B cell (primary cell): ENCODE measurements at regions not wholly inside any gene's neighbourhood (a gene's known extent, or its start where the extent isn't known, plus 50 kb on each side); places are given as distances from the start of the nearest gene placed in this dataset.

Source experiments
- ATAC-seq: fragments of 200-7000 bp; cut with Tn5 transposase; one replicate; pipeline ENCODE4 v1.10.0; 2021; ENCODE audit warnings: low read depth, mild to moderate bottlenecking, moderate number of reproducible peaks, moderate library complexity
- CTCF ChIA-PET: fragments of 350-600 bp; sonication (Branson Sonifier 250); formaldehyde crosslinking; loops from one replicate; lab custom pipeline; 2021; ENCODE audit warnings: antibody characterized with exemption, inconsistent platforms; lab: Charles Lee
- POLR2A ChIA-PET: fragments of 350-600 bp; sonication (Branson Sonifier 250); formaldehyde crosslinking; loops from one replicate; lab custom pipeline; 2021; ENCODE audit warnings: antibody characterized with exemption; lab: Charles Lee
- DNase-seq: peaks from one replicate; pipeline ENCODE4 v3.0.0; 2013
- H2AFZ ChIP-seq: 2 replicates; pipeline ENCODE4 v1.6.1; 2012; ENCODE audit warnings: mild to moderate bottlenecking, low read depth, low read length; ENCODE audit not compliant: insufficient read depth, poor library complexity, severe bottlenecking
- H3K27ac ChIP-seq, 2 donors: 1 replicate in 1 of 2; 2 replicates in 1 of 2; pipeline ENCODE4 v1.5.1; 2012 to 2013; ENCODE audit warnings: low read length in 2 of 2, mild to moderate bottlenecking in 2 of 2, moderate library complexity in 1 of 2
- H3K27me3 ChIP-seq, 4 experiments: fragments of 200-600 bp in 1 of 4; sonication (generic) in 1 of 4; replicated peaks in 1 of 4; 1 replicate in 2 of 4; 2 replicates in 2 of 4; pipeline versions ENCODE4 v1.6.1 to v1.7.0; 2013 to 2016; ENCODE audit warnings: low read length in 3 of 4, mild to moderate bottlenecking in 2 of 4, mixed read lengths in 1 of 4, moderate library complexity in 1 of 4; ENCODE audit not compliant: insufficient read depth in 4 of 4, control insufficient read depth in 3 of 4; ENCODE audit errors: control extremely low read depth in 1 of 4
- H3K36me3 ChIP-seq, 2 experiments: replicated peaks in 1 of 2; 1 replicate in 1 of 2; 2 replicates in 1 of 2; pipeline versions ENCODE4 v1.6.1 to v1.7.1; 2013; ENCODE audit warnings: low read length in 1 of 2; ENCODE audit not compliant: insufficient read depth in 2 of 2, control insufficient read depth in 1 of 2; ENCODE audit errors: control extremely low read depth in 1 of 2, extremely low read depth in 1 of 2
- H3K4me1 ChIP-seq, 2 donors: fragments of 200-600 bp in 1 of 2; sonication (generic) in 1 of 2; 1 replicate in 1 of 2; 2 replicates in 1 of 2; pipeline versions ENCODE4 v1.5.1 to v1.6.1; 2013 to 2017; ENCODE audit warnings: low read length in 2 of 2; ENCODE audit not compliant: control insufficient read depth in 2 of 2, insufficient read depth in 2 of 2
- H3K4me2 ChIP-seq: replicated peaks from 2 replicates; pipeline ENCODE3; 2012; ENCODE audit warnings: mild to moderate bottlenecking, low read depth, low read length; ENCODE audit not compliant: poor library complexity, severe bottlenecking
- H3K4me3 ChIP-seq, 5 experiments: fragments of 200-600 bp in 1 of 5; sonication (generic) in 1 of 5; 1 replicate in 3 of 5; 2 replicates in 2 of 5; pipeline versions ENCODE4 v1.5.1 to v1.7.0; 2011 to 2016; ENCODE audit warnings: low read length in 4 of 5, mild to moderate bottlenecking in 4 of 5, low read depth in 2 of 5, control low read depth in 1 of 5, moderate library complexity in 1 of 5; ENCODE audit not compliant: insufficient read depth in 1 of 5; ENCODE audit errors: control extremely low read depth in 1 of 5, extremely low read depth in 1 of 5
- H3K79me2 ChIP-seq: fragments of 200-600 bp; sonication (generic); one replicate; pipeline ENCODE4 v1.6.0; 2016; ENCODE audit warnings: low read length; ENCODE audit not compliant: control insufficient read depth, insufficient read depth
- H3K9ac ChIP-seq: fragments of 200-600 bp; sonication (generic); 2 replicates; pipeline ENCODE4 v1.6.1; 2017; ENCODE audit warnings: mild to moderate bottlenecking, low read length, moderate library complexity
- H3K9me3 ChIP-seq, 3 donors: one replicate each; pipeline versions ENCODE4 v1.6.1 to v1.7.1; 2013; ENCODE audit warnings: low read length in 2 of 3; ENCODE audit not compliant: control insufficient read depth in 2 of 3, insufficient read depth in 1 of 3; ENCODE audit errors: control extremely low read depth in 1 of 3
- H4K20me1 ChIP-seq: 2 replicates; pipeline ENCODE4 v1.6.0; 2012; ENCODE audit warnings: mild to moderate bottlenecking, low read length; ENCODE audit not compliant: insufficient read depth, control insufficient read depth, poor library complexity, severe bottlenecking
- H3K27ac Mint-ChIP-seq: one replicate; pipeline ENCODE4 v1.8.0; 2021; ENCODE audit warnings: mixed read lengths
- H3K27me3 Mint-ChIP-seq: one replicate; pipeline ENCODE4 v1.8.0; 2021; ENCODE audit warnings: mixed read lengths
- H3K4me1 Mint-ChIP-seq: one replicate; pipeline ENCODE4 v1.8.0; 2021; ENCODE audit warnings: mixed read lengths
- H3K4me3 Mint-ChIP-seq: one replicate; pipeline ENCODE4 v1.8.0; 2021; ENCODE audit warnings: mixed read lengths
- H3K9me3 Mint-ChIP-seq: one replicate; pipeline ENCODE4 v1.8.0; 2022; ENCODE audit warnings: mixed read lengths; ENCODE audit not compliant: insufficient read depth
- EZH2 ChIP-seq: IDR thresholded peaks from 2 replicates; pipeline ENCODE4 v1.6.1; 2012; ENCODE audit warnings: borderline replicate concordance, low read depth, mild to moderate bottlenecking, moderate library complexity, low read length; ENCODE audit not compliant: insufficient read depth, poor library complexity, severe bottlenecking
- WGBS: methylation state at CpG from one replicate; pipeline ENCODE4 v1.1.5; 2013; ENCODE audit warnings: missing lambda C conversion rate; ENCODE audit not compliant: insufficient coverage; 5-methylcytosine and 5-hydroxymethylcytosine counted together
- intact Hi-C: fragments of 100-400 bp; cut with micrococcal nuclease; formaldehyde crosslinking; loops from one replicate; pipeline ENCODE4 v1.10.0; 2022
- TF ChIP-seq, protein P1 (sequence below): fragments of 200-600 bp; IDR thresholded peaks from one replicate; pipeline ENCODE4 v1.8.0; 2022; ENCODE audit warnings: antibody characterized with exemption, mild to moderate bottlenecking

DNA sequence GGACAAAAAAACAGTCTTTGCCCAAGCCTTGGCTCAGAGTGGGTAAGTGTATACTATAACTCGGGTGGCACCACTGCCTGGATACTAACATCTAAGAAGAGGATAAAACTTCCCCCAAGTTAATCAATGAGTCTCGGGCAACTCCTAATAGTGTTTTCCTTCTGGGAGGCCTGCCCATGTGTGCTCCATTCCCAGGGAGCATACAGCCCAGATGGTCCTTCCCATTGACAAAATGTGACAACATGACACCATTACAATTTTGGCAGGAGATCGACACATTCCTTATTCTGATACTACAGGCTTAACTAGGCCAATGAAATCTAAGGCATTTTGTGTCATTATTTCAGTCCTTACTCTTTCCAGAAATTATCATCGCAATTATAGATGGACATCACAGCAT, 52.7 kb upstream of the CRIM1 start:
- 100% methylated on average over 2 of the region's 4 CpGs for WGBS
- ChIA-PET CTCF (no interaction called here), POLR2A (no interaction called here)
- H3K4me3 Mint-ChIP-seq: no peak overlapping the region
- Histone ChIP-seq H4K20me1 (no peaks in the 10 kb centered on the region), H3K9ac (no peak overlapping the region), H2AFZ (no peak overlapping the region), H3K27ac (no peak overlapping the region), H3K36me3 (no peaks in the 10 kb centered on the region), H3K27me3 (no peaks in the 10 kb centered on the region), H3K79me2 (no peaks in the 10 kb centered on the region), H3K4me1 (no peaks in the 10 kb centered on the region), H3K4me2 (no peak overlapping the region), H3K9me3 (no peaks in the 10 kb centered on the region), H3K4me3 (no peak overlapping the region)
- TF ChIP-seq EZH2: no peak
- TF ChIP-seq, protein P1, sequence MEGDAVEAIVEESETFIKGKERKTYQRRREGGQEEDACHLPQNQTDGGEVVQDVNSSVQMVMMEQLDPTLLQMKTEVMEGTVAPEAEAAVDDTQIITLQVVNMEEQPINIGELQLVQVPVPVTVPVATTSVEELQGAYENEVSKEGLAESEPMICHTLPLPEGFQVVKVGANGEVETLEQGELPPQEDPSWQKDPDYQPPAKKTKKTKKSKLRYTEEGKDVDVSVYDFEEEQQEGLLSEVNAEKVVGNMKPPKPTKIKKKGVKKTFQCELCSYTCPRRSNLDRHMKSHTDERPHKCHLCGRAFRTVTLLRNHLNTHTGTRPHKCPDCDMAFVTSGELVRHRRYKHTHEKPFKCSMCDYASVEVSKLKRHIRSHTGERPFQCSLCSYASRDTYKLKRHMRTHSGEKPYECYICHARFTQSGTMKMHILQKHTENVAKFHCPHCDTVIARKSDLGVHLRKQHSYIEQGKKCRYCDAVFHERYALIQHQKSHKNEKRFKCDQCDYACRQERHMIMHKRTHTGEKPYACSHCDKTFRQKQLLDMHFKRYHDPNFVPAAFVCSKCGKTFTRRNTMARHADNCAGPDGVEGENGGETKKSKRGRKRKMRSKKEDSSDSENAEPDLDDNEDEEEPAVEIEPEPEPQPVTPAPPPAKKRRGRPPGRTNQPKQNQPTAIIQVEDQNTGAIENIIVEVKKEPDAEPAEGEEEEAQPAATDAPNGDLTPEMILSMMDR: no peak
- H3K27ac Mint-ChIP-seq: no peak overlapping the region
- no peaks in the 10 kb centered on the region for H3K4me1 Mint-ChIP-seq
- intact Hi-C loops: no loop called here
- peaks cover 9% of the 10 kb centered on the region for H3K27me3 Mint-ChIP-seq
- no peaks in the 10 kb centered on the region for H3K9me3 Mint-ChIP-seq
- no peak for ATAC-seq
- DNase-seq: no peak

DNA sequence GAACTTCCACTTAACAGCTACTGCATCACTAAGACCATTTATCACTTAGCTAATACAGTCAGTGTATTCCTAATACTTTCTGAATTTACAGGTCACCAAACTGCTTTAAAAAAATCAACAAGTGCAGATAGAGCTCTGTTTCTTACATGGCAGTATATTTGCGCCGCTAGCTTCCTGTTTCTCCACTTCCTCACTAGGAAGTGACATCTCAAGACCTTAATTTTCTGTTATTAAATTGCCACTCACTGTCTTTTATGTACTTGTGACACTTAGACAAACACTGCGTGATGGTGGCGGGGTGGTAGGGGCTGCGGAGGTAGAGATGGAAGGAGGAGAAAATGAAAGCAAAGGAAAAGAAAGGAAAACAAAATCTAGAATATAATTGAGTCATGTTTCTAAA, 53.7 kb upstream of the CRIM1 start:
- Histone ChIP-seq H4K20me1 (no peaks in the 10 kb centered on the region), H3K4me3 (no peak overlapping the region), H3K79me2 (no peaks in the 10 kb centered on the region), H3K27me3 (no peaks in the 10 kb centered on the region), H3K4me2 (no peak overlapping the region), H2AFZ (no peak overlapping the region), H3K27ac (no peak overlapping the region), H3K4me1 (no peaks in the 10 kb centered on the region), H3K9ac (no peak overlapping the region), H3K9me3 (no peaks in the 10 kb centered on the region), H3K36me3 (no peaks in the 10 kb centered on the region)
- no CpG with 5 or more reads among the region's 5 CpGs for WGBS
- DNase-seq (no peak), ATAC-seq (no peak)
- Mint-ChIP-seq H3K4me1 (no peaks in the 10 kb centered on the region), H3K27ac (no peak overlapping the region), H3K27me3 (peaks cover 9% of the 10 kb centered on the region), H3K4me3 (no peak overlapping the region), H3K9me3 (no peaks in the 10 kb centered on the region)
- intact Hi-C loops: no loop called here
- POLR2A ChIA-PET: no interaction called here
- CTCF ChIA-PET: no interaction called here
- TF ChIP-seq, protein P1: no peak
- no peak for TF ChIP-seq EZH2
